ENCODE measurements at regions not wholly inside any gene's neighbourhood (a gene's known extent, or its start where the extent isn't known, plus 50 kb on each side); places are given as distances from the start of the nearest gene placed in this dataset.

GRCh38 chr2:63665091-63665490, 76.3 kb downstream of the MDH1 start:
- no peak overlapping the region for H3K27ac ChIP-seq
- H3K4me3 ChIP-seq: no peak overlapping the region
- H3K27me3 ChIP-seq: no peaks in the 10 kb centered on the region
- TF ChIP-seq POLR2A (IDR thresholded peaks at IDR 0.05) (no peak), CTCF (IDR thresholded peaks at IDR 0.05) (no peak)
- no peaks in the 10 kb centered on the region for H3K9me3 ChIP-seq
- no peaks in the 10 kb centered on the region for H3K36me3 ChIP-seq
- DNase-seq: no peak
- H3K4me1 ChIP-seq: no peaks in the 10 kb centered on the region

- no peak for DNase-seq
- no peak overlapping the region for H3K27ac ChIP-seq
- H3K9me3 ChIP-seq: no peaks in the 10 kb centered on the region
- no peaks in the 10 kb centered on the region for H3K27me3 ChIP-seq
- no peaks in the 10 kb centered on the region for H3K36me3 ChIP-seq
- H3K4me1 ChIP-seq: no peaks in the 10 kb centered on the region
- no peak overlapping the region for H3K4me3 ChIP-seq
- TF ChIP-seq POLR2A (IDR thresholded peaks at IDR 0.05): no peak
- TF ChIP-seq CTCF (IDR thresholded peaks at IDR 0.05): no peak
Observed at GRCh38 chr2:63665846-63666475, 77.2 kb downstream of the MDH1 start.

GRCh38 chr2:63667132-63667700, 78.5 kb downstream of the MDH1 start:
- Histone ChIP-seq H3K9me3 (no peaks in the 10 kb centered on the region), H3K36me3 (no peaks in the 10 kb centered on the region), H3K4me3 (no peak overlapping the region), H3K27ac (no peak overlapping the region), H3K4me1 (no peaks in the 10 kb centered on the region), H3K27me3 (no peaks in the 10 kb centered on the region)
- TF ChIP-seq CTCF (IDR thresholded peaks at IDR 0.05): no peak
- no peak for TF ChIP-seq POLR2A (IDR thresholded peaks at IDR 0.05)
- no peak for DNase-seq

- no peaks in the 10 kb centered on the region for H3K36me3 ChIP-seq
- no peak overlapping the region for H3K4me3 ChIP-seq
- no peaks in the 10 kb centered on the region for H3K27me3 ChIP-seq
- H3K27ac ChIP-seq: no peak overlapping the region
- no peaks in the 10 kb centered on the region for H3K9me3 ChIP-seq
- TF ChIP-seq CTCF (IDR thresholded peaks at IDR 0.05) (no peak), POLR2A (IDR thresholded peaks at IDR 0.05) (no peak)
- DNase-seq: no peak
- no peaks in the 10 kb centered on the region for H3K4me1 ChIP-seq
Observed at GRCh38 chr2:63668000-63668399, 79.2 kb downstream of the MDH1 start.

GRCh38 chr2:63668466-63668865, 79.7 kb downstream of the MDH1 start:
- Histone ChIP-seq H3K4me3 (no peak overlapping the region), H3K36me3 (no peaks in the 10 kb centered on the region), H3K27me3 (no peaks in the 10 kb centered on the region), H3K9me3 (no peaks in the 10 kb centered on the region), H3K4me1 (no peaks in the 10 kb centered on the region), H3K27ac (no peak overlapping the region)
- TF ChIP-seq POLR2A (IDR thresholded peaks at IDR 0.05): no peak
- no peak for TF ChIP-seq CTCF (IDR thresholded peaks at IDR 0.05)
- no peak for DNase-seq

Measured in Peyer's patch (tissue), 4 donors.